ENCODE measurements at regions not wholly inside any gene's neighbourhood (a gene's known extent, or its start where the extent isn't known, plus 50 kb on each side); places are given as distances from the start of the nearest gene placed in this dataset.

GRCh38 chr10:4385231-4385870, 440.7 kb upstream of the AKR1E2 start:
- DNase-seq (ENCODE audit: low spot score) = no peak

GRCh38 chr10:4384245-4384644, 441.8 kb upstream of the AKR1E2 start:
- DNase-seq (ENCODE audit: low spot score) = no peak

GRCh38 chr10:4383651-4384098, 442.3 kb upstream of the AKR1E2 start:
- DNase-seq (ENCODE audit: low spot score) = no peak

- DNase-seq (ENCODE audit: low spot score) = no peak
Measured at GRCh38 chr10:4382811-4383210, 443.2 kb upstream of the AKR1E2 start.

- DNase-seq (ENCODE audit: low spot score) = no peak
Measured at GRCh38 chr10:4373612-4374011, 452.4 kb upstream of the AKR1E2 start.

GRCh38 chr10:4373098-4373497, 452.9 kb upstream of the AKR1E2 start:
- DNase-seq (ENCODE audit: low spot score) = no peak

- no peak for DNase-seq (ENCODE audit: low spot score)
Measured at GRCh38 chr10:4372601-4373000, 453.4 kb upstream of the AKR1E2 start.

- DNase-seq (ENCODE audit: low spot score) = no peak
Measured at GRCh38 chr10:4371691-4372295, 454.2 kb upstream of the AKR1E2 start.

GRCh38 chr10:4370376-4370775, 455.6 kb upstream of the AKR1E2 start:
- DNase-seq (ENCODE audit: low spot score) = no peak

- no peak for DNase-seq (ENCODE audit: low spot score)
Measured at GRCh38 chr10:4361581-4361980, 464.4 kb upstream of the AKR1E2 start.

- no peak for DNase-seq (ENCODE audit: low spot score)
Measured at GRCh38 chr10:4359003-4359402, 467.0 kb upstream of the AKR1E2 start.

GRCh38 chr10:4357911-4358310, 468.1 kb upstream of the AKR1E2 start:
- no peak for DNase-seq (ENCODE audit: low spot score)

- no peak for DNase-seq (ENCODE audit: low spot score)
Measured at GRCh38 chr10:4355350-4355749, 470.7 kb upstream of the AKR1E2 start.

GRCh38 chr10:4354382-4354812, 471.6 kb upstream of the AKR1E2 start:
- no peak for DNase-seq (ENCODE audit: low spot score)

GRCh38 chr10:4353964-4354363, 472.0 kb upstream of the AKR1E2 start:
- DNase-seq (ENCODE audit: low spot score) = no peak

GRCh38 chr10:4353059-4353655, 472.9 kb upstream of the AKR1E2 start:
- no peak for DNase-seq (ENCODE audit: low spot score)

GRCh38 chr10:4352414-4352961, 473.5 kb upstream of the AKR1E2 start:
- DNase-seq (ENCODE audit: low spot score) = no peak

- DNase-seq (ENCODE audit: low spot score) = no peak
Measured at GRCh38 chr10:4351723-4352413, 474.1 kb upstream of the AKR1E2 start.

- no peak for DNase-seq (ENCODE audit: low spot score)
Measured at GRCh38 chr10:4347397-4347796, 478.6 kb upstream of the AKR1E2 start.

- no peak for DNase-seq (ENCODE audit: low spot score)
Measured at GRCh38 chr10:4345877-4346646, 479.9 kb upstream of the AKR1E2 start.

- no peak for DNase-seq (ENCODE audit: low spot score)
Measured at GRCh38 chr10:4344492-4344994, 481.5 kb upstream of the AKR1E2 start.

- DNase-seq (ENCODE audit: low spot score) = no peak
Measured at GRCh38 chr10:4343873-4344272, 482.1 kb upstream of the AKR1E2 start.
